H9 (cell line): ENCODE measurements at regions not wholly inside any gene's neighbourhood (a gene's known extent, or its start where the extent isn't known, plus 50 kb on each side); places are given as distances from the start of the nearest gene placed in this dataset.

ENCODE experiments used
- DNase-seq: peaks from one replicate; pipeline ENCODE4 v3.0.0-alpha.2; 2017
- H2AFZ ChIP-seq: one replicate; pipeline ENCODE4 v1.6.1; 2013; ENCODE audit warnings: mild to moderate bottlenecking, low read length, control low read depth, moderate library complexity
- H2AK5ac ChIP-seq: 2 replicates; pipeline ENCODE4 v1.6.1; 2013; ENCODE audit warnings: low read length, control low read depth, mixed read lengths; ENCODE audit not compliant: insufficient read length
- H2BK120ac ChIP-seq: one replicate; pipeline ENCODE4 v1.6.1; 2013; ENCODE audit warnings: low read depth, mild to moderate bottlenecking, low read length, control low read depth, inconsistent platforms; ENCODE audit not compliant: poor library complexity, severe bottlenecking
- H2BK12ac ChIP-seq: 2 replicates; pipeline ENCODE4 v1.6.1; 2013; ENCODE audit warnings: low read length, control low read depth, mixed read lengths, low read depth; ENCODE audit not compliant: insufficient read length
- H2BK15ac ChIP-seq: 2 replicates; pipeline ENCODE4 v1.6.1; 2013; ENCODE audit warnings: low read depth, low read length, control low read depth
- H2BK20ac ChIP-seq: one replicate; pipeline ENCODE4 v1.6.1; 2013; ENCODE audit warnings: low read depth, mild to moderate bottlenecking, low read length, control low read depth, inconsistent platforms; ENCODE audit not compliant: poor library complexity, severe bottlenecking
- H2BK5ac ChIP-seq: 2 replicates; pipeline ENCODE4 v1.6.1; 2013; ENCODE audit warnings: low read length, control low read depth, mixed read lengths; ENCODE audit not compliant: insufficient read length
- H3K14ac ChIP-seq: 2 replicates; pipeline ENCODE4 v1.6.1; 2013; ENCODE audit warnings: low read length, control low read depth; ENCODE audit not compliant: insufficient read depth
- H3K18ac ChIP-seq: 2 replicates; pipeline ENCODE4 v1.6.1; 2013; ENCODE audit warnings: low read depth, mild to moderate bottlenecking, mixed read lengths, low read length, control low read depth; ENCODE audit not compliant: insufficient read length
- H3K23ac ChIP-seq: 2 replicates; pipeline ENCODE4 v1.6.1; 2013; ENCODE audit warnings: low read length, control low read depth, mixed read lengths, low read depth; ENCODE audit not compliant: insufficient read length
- H3K23me2 ChIP-seq: 2 replicates; pipeline ENCODE4 v1.6.1; 2013; ENCODE audit warnings: low read depth, mild to moderate bottlenecking, mixed read lengths, low read length, control low read depth; ENCODE audit not compliant: insufficient read length, poor library complexity, severe bottlenecking
- H3K27ac ChIP-seq: 2 replicates; pipeline ENCODE4 v1.5.1; 2013; ENCODE audit warnings: low read length, control low read depth, mixed read lengths, low read depth; ENCODE audit not compliant: insufficient read length
- H3K27me3 ChIP-seq: 2 replicates; pipeline ENCODE4 v1.6.1; 2013; ENCODE audit warnings: low read length, control low read depth, inconsistent platforms; ENCODE audit not compliant: insufficient read depth
- H3K4ac ChIP-seq: 2 replicates; pipeline ENCODE4 v1.6.1; 2013; ENCODE audit warnings: low read depth, mild to moderate bottlenecking, control low read depth, inconsistent platforms, low read length, moderate library complexity
- H3K4me1 ChIP-seq: 2 replicates; pipeline ENCODE4 v1.6.1; 2013; ENCODE audit warnings: low read length, control low read depth, inconsistent platforms; ENCODE audit not compliant: insufficient read depth
- H3K4me2 ChIP-seq: 2 replicates; pipeline ENCODE4 v1.6.1; 2013; ENCODE audit warnings: low read length, control low read depth, mixed read lengths; ENCODE audit not compliant: insufficient read length, insufficient read depth
- H3K56ac ChIP-seq: 2 replicates; pipeline ENCODE4 v1.6.1; 2013; ENCODE audit warnings: low read depth, mild to moderate bottlenecking, mixed read lengths, low read length, control low read depth; ENCODE audit not compliant: insufficient read length
- H3K79me1 ChIP-seq: 2 replicates; pipeline ENCODE4 v1.6.1; 2013; ENCODE audit warnings: low read depth, mild to moderate bottlenecking, moderate library complexity, low read length, control low read depth, inconsistent platforms; ENCODE audit not compliant: insufficient read depth, poor library complexity, severe bottlenecking
- H3K79me2 ChIP-seq: 2 replicates; pipeline ENCODE4 v1.6.1; 2013; ENCODE audit warnings: low read length, control low read depth, inconsistent platforms; ENCODE audit not compliant: insufficient read depth
- H3K9ac ChIP-seq: 2 replicates; pipeline ENCODE4 v1.6.1; 2013; ENCODE audit warnings: low read length, control low read depth, mixed read lengths; ENCODE audit not compliant: insufficient read length; ENCODE audit errors: extremely low read depth
- H3K9me3 ChIP-seq: one replicate; pipeline ENCODE4 v1.6.1; 2013; ENCODE audit warnings: low read depth, low read length, inconsistent platforms; ENCODE audit not compliant: control insufficient read depth
- H3T11ph ChIP-seq: one replicate; pipeline ENCODE4 v1.6.1; 2013; ENCODE audit warnings: mild to moderate bottlenecking, low read length, control low read depth, inconsistent platforms
- H4K20me1 ChIP-seq: one replicate; pipeline ENCODE4 v1.6.1; 2013; ENCODE audit not compliant: control insufficient read depth, insufficient read length, insufficient read depth
- H4K5ac ChIP-seq: 2 replicates; pipeline ENCODE4 v1.6.1; 2013; ENCODE audit warnings: low read depth, mild to moderate bottlenecking, mixed read lengths, low read length, control low read depth; ENCODE audit not compliant: insufficient read length
- H4K8ac ChIP-seq: replicated peaks from 2 replicates; pipeline ENCODE4 v1.6.1; 2013; ENCODE audit warnings: low read length, control low read depth, mixed read lengths, low read depth; ENCODE audit not compliant: insufficient read length
- H4K91ac ChIP-seq: 2 replicates; pipeline ENCODE4 v1.6.1; 2013; ENCODE audit warnings: low read depth, mild to moderate bottlenecking, moderate library complexity, mixed read lengths, low read length, control low read depth; ENCODE audit not compliant: insufficient read length
- H3K27ac Mint-ChIP-seq, 3 experiments: 2 replicates in 2 of 3; 3 replicates in 1 of 3; pipeline ENCODE4 v1.8.0; 2020 to 2021; ENCODE audit warnings: mixed read lengths in 3 of 3, mild to moderate bottlenecking in 1 of 3, moderate library complexity in 1 of 3
- H3K27me3 Mint-ChIP-seq: 2 replicates; pipeline ENCODE4 v1.8.0; 2021; ENCODE audit warnings: low read depth, mild to moderate bottlenecking, moderate library complexity, mixed read lengths
- H3K36me3 Mint-ChIP-seq, 3 experiments: 2 replicates in 2 of 3; 3 replicates in 1 of 3; pipeline ENCODE4 v1.8.0; 2020 to 2021; ENCODE audit warnings: low read depth in 3 of 3, mixed read lengths in 3 of 3; ENCODE audit not compliant: insufficient read depth in 1 of 3
- H3K4me1 Mint-ChIP-seq, 2 experiments: 2 replicates each; pipeline ENCODE4 v1.8.0; 2020; ENCODE audit warnings: mixed read lengths in 2 of 2
- H3K4me3 Mint-ChIP-seq, 2 experiments: 2 replicates in 1 of 2; 3 replicates in 1 of 2; pipeline ENCODE4 v1.8.0; 2020 to 2021; ENCODE audit warnings: mild to moderate bottlenecking in 2 of 2, mixed read lengths in 2 of 2, moderate library complexity in 1 of 2
- H3K9me3 Mint-ChIP-seq, 2 experiments: 2 replicates in 1 of 2; 3 replicates in 1 of 2; pipeline ENCODE4 v1.8.0; 2020; ENCODE audit warnings: mild to moderate bottlenecking in 2 of 2, mixed read lengths in 2 of 2, moderate library complexity in 1 of 2
- TF ChIP-seq, protein P1 (sequence below): fragments of 200-600 bp; sonication (generic); conservative IDR thresholded peaks from 3 replicates; pipeline ENCODE4 v1.8.0; 2021; ENCODE audit warnings: antibody characterized with exemption, mild to moderate bottlenecking

- no peak overlapping the region for H3K27ac ChIP-seq
- no peaks in the 10 kb centered on the region for H3K9me3 ChIP-seq
- no peak overlapping the region for H2BK12ac ChIP-seq
- H3K14ac ChIP-seq: no peak overlapping the region
- no peak overlapping the region for H3K4me3 Mint-ChIP-seq
- H3K4ac ChIP-seq: no peak overlapping the region
- no peaks in the 10 kb centered on the region for H3K9me3 Mint-ChIP-seq
- DNase-seq: no peak
- no peak overlapping the region for H3K4me2 ChIP-seq
- no peak overlapping the region for H3K56ac ChIP-seq
- no peaks in the 10 kb centered on the region for H3K79me1 ChIP-seq
- TF ChIP-seq, protein P1, sequence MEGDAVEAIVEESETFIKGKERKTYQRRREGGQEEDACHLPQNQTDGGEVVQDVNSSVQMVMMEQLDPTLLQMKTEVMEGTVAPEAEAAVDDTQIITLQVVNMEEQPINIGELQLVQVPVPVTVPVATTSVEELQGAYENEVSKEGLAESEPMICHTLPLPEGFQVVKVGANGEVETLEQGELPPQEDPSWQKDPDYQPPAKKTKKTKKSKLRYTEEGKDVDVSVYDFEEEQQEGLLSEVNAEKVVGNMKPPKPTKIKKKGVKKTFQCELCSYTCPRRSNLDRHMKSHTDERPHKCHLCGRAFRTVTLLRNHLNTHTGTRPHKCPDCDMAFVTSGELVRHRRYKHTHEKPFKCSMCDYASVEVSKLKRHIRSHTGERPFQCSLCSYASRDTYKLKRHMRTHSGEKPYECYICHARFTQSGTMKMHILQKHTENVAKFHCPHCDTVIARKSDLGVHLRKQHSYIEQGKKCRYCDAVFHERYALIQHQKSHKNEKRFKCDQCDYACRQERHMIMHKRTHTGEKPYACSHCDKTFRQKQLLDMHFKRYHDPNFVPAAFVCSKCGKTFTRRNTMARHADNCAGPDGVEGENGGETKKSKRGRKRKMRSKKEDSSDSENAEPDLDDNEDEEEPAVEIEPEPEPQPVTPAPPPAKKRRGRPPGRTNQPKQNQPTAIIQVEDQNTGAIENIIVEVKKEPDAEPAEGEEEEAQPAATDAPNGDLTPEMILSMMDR: no peak
- no peaks in the 10 kb centered on the region for H4K20me1 ChIP-seq
- H2AK5ac ChIP-seq: no peak overlapping the region
- no peak overlapping the region for H2BK20ac ChIP-seq
- H3K27ac Mint-ChIP-seq: no peak overlapping the region; a peak in 1 of 7 replicates
- H3K18ac ChIP-seq: no peak overlapping the region
- no peaks in the 10 kb centered on the region for H3K27me3 ChIP-seq
- no peak overlapping the region for H3T11ph ChIP-seq
- H3K9ac ChIP-seq: no peak overlapping the region
- H3K79me2 ChIP-seq: no peaks in the 10 kb centered on the region
- H3K4me1 ChIP-seq: no peaks in the 10 kb centered on the region; the same call in 1 of the 2 replicates
- no peak overlapping the region for H2BK5ac ChIP-seq
- no peak overlapping the region for H2BK15ac ChIP-seq
- no peak overlapping the region for H4K91ac ChIP-seq
- no peaks in the 10 kb centered on the region for H3K23me2 ChIP-seq
- no peak overlapping the region for H2AFZ ChIP-seq
- peaks cover 16 to 23% of the 10 kb centered on the region in 2 experiments for H3K4me1 Mint-ChIP-seq
- H3K36me3 Mint-ChIP-seq: no peaks in the 10 kb centered on the region
- no peaks in the 10 kb centered on the region for H3K27me3 Mint-ChIP-seq
- no peak overlapping the region for H4K8ac ChIP-seq
- no peak overlapping the region for H3K23ac ChIP-seq
- no peak overlapping the region for H2BK120ac ChIP-seq
- H4K5ac ChIP-seq: no peak overlapping the region
Measured at GRCh38 chr9:73446306-73446705, 294.6 kb downstream of the ANXA1 start.
